GM12892 (cell line): ENCODE measurements at regions not wholly inside any gene's neighbourhood (a gene's known extent, or its start where the extent isn't known, plus 50 kb on each side); places are given as distances from the start of the nearest gene placed in this dataset.

Experiments used
- POLR2A ChIP-seq: IDR thresholded peaks from 2 replicates; pipeline ENCODE4 v1.6.1; 2011; ENCODE audit warnings: low read depth, low read length, control low read depth
- POLR2AphosphoS5 ChIP-seq: IDR thresholded peaks from 2 replicates; pipeline ENCODE4 v1.6.1; 2011; ENCODE audit warnings: low read depth, low read length, control low read depth
- TAF1 ChIP-seq: IDR thresholded peaks from 2 replicates; pipeline ENCODE4 v1.6.1; 2011; ENCODE audit warnings: low read depth, mild to moderate bottlenecking, control low read depth, low read length, borderline replicate concordance

DNA sequence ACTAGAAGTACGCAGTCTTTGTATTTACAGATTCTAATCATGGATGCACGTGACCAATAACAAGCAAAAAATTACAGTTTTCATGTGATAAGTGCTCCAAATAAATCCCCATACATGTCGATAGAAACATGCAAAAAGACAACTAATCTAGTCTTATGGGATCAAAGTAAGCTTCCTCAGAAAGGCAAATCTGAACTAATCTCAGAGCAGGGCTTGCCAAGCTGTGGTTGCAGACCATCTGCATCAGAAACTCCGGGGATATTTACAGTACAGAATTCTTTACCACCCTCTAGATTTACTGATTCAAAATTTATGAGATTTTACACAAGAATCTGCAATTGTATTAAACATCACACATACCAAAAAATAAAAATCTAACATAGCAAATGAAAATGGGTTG lies 1435.5 kb downstream of the MRPL39 start:
- TF ChIP-seq POLR2A: no peak
- no peak for TF ChIP-seq POLR2AphosphoS5
- no peak for TF ChIP-seq TAF1
